GM19438 (cell line): ENCODE measurements at regions not wholly inside any gene's neighbourhood (a gene's known extent, or its start where the extent isn't known, plus 50 kb on each side); places are given as distances from the start of the nearest gene placed in this dataset.

Experiments used
- ATAC-seq: cut with Tn5 transposase; IDR thresholded peaks from one replicate; pipeline ENCODE4 v1.9.1; 2021; ENCODE audit warnings: low read depth; ENCODE audit not compliant: unreplicated experiment

GRCh38 chr5:17157916-17158529, 59.4 kb upstream of the BASP1 start:
- ATAC-seq: no peak

GRCh38 chr5:17160756-17161040, 56.7 kb upstream of the BASP1 start:
- no peak for ATAC-seq

GRCh38 chr5:17161662-17162061, 55.8 kb upstream of the BASP1 start:
- ATAC-seq: no peak

- no peak for ATAC-seq
These were observed 54.2 kb upstream of the BASP1 start for GRCh38 chr5:17163221-17163620.

- ATAC-seq: no peak
These were observed 50.1 kb upstream of the BASP1 start for GRCh38 chr5:17167171-17167891.
